ENCODE measurements at regions not wholly inside any gene's neighbourhood (a gene's known extent, or its start where the extent isn't known, plus 50 kb on each side); places are given as distances from the start of the nearest gene placed in this dataset.
"Not testable (repeated sequence)": the region's sequence is repeated elsewhere in the genome, so short reads cannot be mapped to it uniquely, and the experiment has no call there.

DNA sequence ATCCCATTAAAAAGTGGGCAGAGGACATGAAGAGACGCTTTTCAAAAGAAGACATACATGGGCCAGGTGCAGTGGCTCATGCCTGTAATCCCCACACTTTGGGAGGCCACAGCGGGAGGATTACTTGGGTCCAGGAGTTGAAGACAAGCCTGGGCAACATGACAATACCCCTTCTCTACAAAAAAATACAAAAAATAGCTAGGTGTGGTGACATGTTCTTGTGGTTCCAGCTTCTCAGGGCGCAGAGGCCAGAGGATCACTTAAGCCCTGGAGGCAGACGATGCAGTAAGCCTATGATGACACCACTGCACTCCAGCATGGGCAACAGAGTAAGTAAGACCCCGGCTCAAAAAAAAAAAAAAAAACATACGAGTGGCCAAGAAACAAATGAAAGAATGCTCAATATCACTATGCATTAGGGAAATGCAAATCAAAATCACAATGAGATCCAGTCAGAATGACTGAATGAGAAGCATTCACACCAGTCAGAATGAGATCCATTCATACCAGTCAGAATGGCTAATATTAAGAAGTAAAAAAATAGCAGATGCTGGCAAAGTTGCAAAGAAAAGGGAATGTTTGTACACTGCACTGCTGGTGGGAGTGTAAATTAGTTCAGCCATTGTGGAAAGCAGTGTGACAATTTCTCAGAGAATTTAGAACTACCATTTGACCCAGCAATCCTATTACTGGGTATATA is 550.2 kb upstream of the SLC39A10 start:
- H3K4me3 ChIP-seq (ENCODE audit: low read depth, low read length) = no peak overlapping the region
- TF ChIP-seq, protein P1, sequence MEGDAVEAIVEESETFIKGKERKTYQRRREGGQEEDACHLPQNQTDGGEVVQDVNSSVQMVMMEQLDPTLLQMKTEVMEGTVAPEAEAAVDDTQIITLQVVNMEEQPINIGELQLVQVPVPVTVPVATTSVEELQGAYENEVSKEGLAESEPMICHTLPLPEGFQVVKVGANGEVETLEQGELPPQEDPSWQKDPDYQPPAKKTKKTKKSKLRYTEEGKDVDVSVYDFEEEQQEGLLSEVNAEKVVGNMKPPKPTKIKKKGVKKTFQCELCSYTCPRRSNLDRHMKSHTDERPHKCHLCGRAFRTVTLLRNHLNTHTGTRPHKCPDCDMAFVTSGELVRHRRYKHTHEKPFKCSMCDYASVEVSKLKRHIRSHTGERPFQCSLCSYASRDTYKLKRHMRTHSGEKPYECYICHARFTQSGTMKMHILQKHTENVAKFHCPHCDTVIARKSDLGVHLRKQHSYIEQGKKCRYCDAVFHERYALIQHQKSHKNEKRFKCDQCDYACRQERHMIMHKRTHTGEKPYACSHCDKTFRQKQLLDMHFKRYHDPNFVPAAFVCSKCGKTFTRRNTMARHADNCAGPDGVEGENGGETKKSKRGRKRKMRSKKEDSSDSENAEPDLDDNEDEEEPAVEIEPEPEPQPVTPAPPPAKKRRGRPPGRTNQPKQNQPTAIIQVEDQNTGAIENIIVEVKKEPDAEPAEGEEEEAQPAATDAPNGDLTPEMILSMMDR (conservative IDR thresholded peaks at IDR 0.05; ENCODE audit: low read depth, low read length) = no peak
- DNase-seq (ENCODE audit: low read depth) = no peak

DNA sequence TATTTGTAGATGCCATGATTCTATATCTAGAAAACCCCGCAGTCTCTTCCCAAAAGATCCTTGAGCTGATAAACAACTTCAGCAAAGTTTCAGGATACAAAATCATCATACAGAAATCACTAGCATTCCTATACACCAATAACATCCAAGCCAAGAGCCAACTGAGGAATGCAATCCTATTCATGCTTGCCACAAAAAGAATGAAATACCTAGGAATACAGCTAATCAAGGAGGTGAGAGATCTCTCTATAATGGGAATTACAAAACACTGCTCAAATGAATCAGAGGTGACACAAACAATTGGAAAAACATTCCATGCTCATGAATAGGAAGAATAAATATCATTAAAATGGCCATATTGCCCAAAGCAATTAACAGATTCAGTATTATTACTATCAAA is 551.4 kb upstream of the SLC39A10 start:
- no peak overlapping the region for H3K4me3 ChIP-seq (ENCODE audit: low read depth, low read length)
- TF ChIP-seq, protein P1 (conservative IDR thresholded peaks at IDR 0.05; ENCODE audit: low read depth, low read length) = no peak
- DNase-seq (ENCODE audit: low read depth) = no peak

DNA sequence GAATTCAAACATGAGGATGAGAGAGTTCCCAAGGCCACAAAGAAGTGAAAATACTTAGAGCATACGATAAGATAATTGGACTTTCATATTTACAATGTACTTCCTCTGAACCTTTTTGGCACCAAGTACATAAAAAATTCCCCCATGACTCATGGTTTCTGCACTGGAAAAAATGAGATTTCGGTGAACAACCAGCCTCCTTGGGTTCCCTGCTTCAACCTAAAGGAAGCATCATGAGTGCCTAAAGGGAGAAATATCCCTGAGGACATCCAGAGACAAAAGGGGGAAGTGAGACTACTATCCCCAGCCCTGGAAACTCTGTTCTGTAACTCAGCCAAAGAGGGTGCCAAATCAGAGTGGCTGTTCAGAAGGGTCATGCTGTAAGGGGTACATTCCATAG is 562.7 kb upstream of the SLC39A10 start:
- TF ChIP-seq, protein P1 (conservative IDR thresholded peaks at IDR 0.05; ENCODE audit: low read depth, low read length) = no peak
- H3K4me3 ChIP-seq (ENCODE audit: low read depth, low read length) = no peak overlapping the region
- DNase-seq (ENCODE audit: low read depth) = no peak

DNA sequence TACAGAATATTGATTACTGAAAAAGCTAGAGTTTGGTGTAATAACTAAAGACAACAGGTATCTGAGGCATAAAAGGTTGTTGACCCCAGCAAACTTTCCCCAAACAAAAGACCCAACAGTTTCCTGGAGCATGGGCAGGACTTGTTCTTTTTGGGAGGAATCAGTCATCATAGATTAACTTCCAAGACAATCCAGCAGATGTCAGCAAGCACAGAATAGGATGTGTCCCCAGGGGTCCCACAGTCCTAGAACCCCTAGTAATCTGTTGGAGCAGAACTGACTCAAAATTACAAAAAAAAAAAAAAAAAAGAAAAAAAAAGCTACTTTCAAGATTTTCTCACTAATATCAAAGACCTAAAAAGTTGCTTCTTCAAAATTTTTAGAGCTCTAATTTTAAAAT is 564.7 kb upstream of the SLC39A10 start:
- TF ChIP-seq, protein P1 (conservative IDR thresholded peaks at IDR 0.05; ENCODE audit: low read depth, low read length) = peak; percentile 29
- no peak for DNase-seq (ENCODE audit: low read depth)
- H3K4me3 ChIP-seq (ENCODE audit: low read depth, low read length) = no peak overlapping the region

DNA sequence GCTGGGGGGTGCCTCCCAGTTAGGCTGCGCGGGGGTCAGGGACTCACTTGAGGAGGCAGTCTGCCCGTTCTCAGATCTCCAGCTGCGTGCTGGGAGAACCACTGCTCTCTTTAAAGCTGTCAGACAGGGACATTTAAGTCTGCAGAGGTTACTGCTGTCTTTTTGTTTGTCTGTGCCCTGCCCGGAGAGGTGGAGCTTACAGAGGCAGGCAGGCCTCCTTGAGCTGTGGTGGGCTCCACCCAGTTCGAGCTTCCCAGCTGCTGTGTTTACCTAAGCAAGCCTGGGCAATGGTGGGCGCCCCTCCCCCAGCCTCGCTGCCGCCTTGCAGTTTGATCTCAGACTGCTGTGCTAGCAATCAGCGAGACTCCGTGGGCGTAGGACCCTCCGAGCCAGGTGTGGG is 584.2 kb upstream of the SLC39A10 start:
- not testable (repeated sequence) for H3K4me3 ChIP-seq (ENCODE audit: low read depth, low read length); DNase-seq (ENCODE audit: low read depth)

DNA sequence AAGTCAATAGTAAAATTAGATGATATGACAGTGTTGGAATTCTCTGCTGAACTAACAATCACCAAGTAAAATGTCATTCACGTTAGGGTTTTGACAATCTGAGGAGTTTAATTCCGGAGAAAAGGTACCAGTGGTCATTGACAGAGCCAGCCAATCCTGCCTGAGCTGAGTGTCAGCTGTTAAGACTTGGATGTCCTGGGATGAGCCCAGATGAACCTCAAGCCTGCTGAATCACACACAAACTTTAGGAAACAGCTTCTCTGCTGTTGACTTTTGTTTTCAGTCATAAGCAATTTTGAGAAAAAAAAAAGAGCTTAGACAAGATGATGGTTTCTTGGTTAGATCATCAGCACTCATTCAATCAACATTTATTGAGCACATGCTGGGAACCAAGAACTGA is 600.0 kb upstream of the SLC39A10 start:
- H3K4me3 ChIP-seq (ENCODE audit: low read depth, low read length) = no peak overlapping the region
- DNase-seq (ENCODE audit: low read depth) = no peak
- TF ChIP-seq, protein P1 (conservative IDR thresholded peaks at IDR 0.05; ENCODE audit: low read depth, low read length) = no peak

DNA sequence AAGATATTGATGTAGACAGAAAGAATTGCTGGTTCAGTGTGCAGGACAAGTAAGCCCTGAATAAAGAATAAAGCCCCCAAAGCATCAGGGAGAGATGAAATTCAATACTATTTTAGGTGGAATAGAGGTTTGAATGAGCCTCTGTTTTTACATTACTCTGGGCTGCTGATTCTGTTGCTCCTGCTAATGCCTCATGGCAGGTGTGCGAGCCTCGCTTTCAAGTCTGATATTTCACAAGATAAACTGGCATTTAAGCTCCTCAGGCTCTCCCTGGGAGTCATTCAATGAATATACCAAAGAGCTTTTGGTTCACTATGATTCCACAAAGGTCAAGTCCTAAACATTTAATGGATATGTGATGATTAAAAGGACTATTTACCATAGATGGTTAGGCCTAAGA is 601.0 kb upstream of the SLC39A10 start:
- no peak for DNase-seq (ENCODE audit: low read depth)
- no peak overlapping the region for H3K4me3 ChIP-seq (ENCODE audit: low read depth, low read length)
- TF ChIP-seq, protein P1 (conservative IDR thresholded peaks at IDR 0.05; ENCODE audit: low read depth, low read length) = no peak
